ENCODE measurements at regions not wholly inside any gene's neighbourhood (a gene's known extent, or its start where the extent isn't known, plus 50 kb on each side); places are given as distances from the start of the nearest gene placed in this dataset.

DNA sequence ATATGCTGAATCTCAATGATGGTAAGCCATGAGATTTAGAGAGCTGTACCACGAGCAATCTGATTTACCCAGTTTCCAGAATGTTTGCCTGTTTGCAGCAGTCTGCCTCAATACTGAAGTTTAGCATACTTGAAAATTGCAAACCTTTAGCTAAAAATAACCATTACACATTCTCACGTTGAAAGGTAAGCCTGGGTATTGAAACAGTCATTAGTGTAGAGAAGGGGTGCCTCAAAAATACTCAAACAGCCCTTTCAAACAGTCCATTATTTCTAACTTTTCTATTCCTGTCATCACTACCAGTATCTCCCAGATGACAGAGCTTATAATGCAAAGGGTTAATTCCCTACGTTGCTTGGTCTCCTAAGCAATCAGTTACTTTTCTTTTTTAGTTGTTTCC, 111.8 kb upstream of the MBNL1 start:
- DNase-seq: no peak

DNA sequence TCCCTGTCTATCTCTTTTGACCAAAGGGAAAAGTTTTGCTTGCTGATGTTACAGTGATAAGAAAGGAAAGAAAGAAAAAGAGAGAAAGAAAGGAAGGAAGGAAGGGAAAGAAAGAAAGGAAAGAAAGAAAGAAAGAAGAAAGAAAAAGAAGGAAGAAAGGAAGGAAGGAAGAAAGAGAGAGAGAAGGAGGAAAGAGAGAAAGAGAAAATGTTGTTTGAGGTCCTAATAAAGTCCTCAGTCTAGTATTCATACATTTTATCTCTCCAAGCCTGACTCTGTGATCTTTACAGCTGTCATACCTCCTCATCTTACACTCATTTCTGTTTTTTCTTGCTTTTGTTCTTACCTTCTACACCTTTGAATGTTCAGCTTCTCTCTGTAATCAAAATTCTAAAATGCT, 111.4 kb upstream of the MBNL1 start:
- DNase-seq: no peak

DNA sequence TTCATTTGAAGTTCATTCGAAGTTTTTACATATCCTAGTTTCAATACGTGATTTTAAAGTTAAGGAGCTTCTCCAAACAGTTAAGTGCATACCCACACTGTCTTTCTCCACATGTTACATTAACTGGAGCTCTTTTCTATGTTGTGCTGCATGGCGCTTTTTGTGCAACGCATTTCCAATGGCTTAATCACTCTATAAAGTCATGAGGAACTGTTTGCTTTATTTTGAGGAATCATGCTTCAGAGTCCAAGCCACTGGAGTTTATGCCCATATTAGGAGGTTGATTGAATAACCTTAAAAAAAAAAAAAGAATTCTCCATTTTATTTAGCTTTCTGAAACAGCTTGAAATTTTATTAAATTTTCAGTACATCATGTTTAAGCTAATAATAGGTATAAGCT, 109.4 kb upstream of the MBNL1 start:
- no peak for DNase-seq

DNA sequence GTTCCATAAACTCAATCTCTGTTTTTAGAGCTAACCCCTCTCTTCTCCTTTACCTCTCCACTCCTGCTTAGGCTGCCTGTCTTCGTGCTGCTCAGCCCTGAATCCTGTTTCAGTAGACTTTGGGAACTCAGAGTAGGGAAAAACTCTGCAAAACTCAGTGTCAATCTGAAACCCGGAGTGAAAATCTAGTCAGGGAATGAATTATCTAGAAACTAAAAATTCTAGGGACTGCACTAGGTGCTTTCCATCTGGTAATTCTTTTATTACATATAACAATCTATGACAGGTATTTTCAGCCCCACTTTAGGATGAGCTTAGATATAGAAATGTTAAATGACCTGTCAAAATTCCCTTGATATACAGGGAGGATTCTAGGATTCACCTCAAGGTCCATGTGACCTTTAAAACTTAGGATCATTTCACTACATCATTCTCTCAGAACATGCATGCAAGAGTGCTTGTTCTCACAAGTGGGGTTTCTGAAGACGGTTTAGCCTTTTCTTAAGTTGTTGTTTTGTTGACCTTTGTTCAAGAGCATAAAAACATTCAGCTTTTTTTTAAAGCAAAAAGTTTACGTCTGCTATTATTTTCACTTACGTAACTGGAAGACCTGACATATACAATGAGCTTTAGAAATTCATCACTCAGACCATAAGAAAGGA, 108.2 kb upstream of the MBNL1 start:
- no peak for DNase-seq

DNA sequence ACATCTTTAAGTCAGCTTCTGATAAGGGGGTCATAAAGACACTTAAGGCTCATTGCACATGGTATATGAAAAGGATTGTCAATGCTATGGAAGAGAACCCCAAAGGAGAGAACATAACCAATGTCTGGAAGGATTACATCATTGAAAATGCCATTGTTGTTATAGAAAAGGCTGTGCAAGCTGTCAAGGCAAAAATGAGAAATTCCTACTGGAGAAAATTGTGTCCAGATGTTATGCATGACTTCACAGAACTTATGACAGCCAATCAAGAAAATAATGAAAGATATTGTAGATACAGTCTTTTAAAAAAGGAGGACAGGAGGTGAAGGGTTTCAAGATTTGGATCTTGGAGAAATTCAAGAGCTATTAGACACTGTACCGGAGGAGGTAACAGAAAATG, 96.3 kb upstream of the MBNL1 start:
- no peak for DNase-seq

DNA sequence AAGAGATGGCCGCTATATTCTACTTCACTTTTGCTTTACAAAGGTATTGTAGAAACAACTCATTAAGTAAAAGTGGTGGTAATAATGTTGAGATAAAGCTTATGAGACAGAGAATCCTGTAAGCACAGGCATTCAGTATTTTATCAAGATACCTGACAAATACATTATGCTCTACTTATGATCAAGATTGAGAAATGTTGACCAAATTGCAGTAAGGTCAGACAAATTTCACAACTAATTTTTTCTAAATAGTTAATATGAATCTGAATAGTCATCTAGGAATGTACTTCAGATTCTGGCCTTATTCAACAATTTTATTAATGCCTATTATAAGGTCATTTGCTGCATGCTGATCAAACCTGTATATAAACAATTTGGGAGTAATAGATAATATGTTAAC, 95.1 kb upstream of the MBNL1 start:
- no peak for DNase-seq

DNA sequence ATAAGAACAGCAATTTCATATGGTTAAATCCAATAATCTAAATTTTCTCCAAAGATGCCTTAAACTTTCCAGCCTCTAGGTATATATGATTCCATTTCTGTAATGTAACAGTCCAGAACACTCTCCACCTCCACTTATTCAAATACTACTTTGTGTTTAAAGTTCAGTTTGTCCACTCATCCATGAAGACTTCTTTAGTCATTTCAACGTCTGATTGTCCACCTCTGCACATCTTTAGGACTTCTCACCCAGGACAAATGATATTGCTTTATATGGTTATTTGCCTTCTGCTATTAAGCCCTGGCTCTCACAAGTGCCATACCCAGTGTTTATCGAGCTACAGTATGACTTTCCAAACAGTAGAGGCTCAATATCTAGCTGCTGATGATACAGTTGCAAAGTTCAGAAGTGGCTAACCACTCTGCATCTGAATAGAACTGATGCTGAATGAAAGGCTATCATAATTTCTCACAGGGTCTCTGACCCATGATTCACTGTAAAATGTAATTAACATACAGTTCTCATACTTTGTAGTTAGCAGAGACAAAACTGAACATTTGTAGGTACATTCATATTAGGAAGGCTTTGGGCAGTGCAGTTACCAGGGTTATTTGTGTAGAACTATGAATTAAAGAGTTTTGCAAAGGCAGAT, 93.7 kb upstream of the MBNL1 start:
- no peak for DNase-seq

DNA sequence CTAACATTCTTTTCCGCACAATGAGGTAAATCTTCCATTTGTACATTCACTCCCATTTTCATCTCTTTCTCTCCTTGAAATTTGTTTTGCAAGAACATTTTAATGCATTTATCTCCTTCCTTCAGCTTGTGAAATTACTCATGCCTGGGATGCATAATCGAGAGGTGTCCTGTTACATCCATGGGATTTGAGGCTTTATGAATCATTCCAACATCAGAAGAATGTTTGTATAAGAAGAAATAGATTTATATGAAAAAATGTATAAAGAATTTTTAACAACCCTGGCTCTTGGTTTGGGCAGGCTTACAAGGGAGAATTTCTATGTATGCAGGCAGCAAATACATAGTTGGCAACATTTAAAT, 93.2 kb upstream of the MBNL1 start:
- DNase-seq: no peak

DNA sequence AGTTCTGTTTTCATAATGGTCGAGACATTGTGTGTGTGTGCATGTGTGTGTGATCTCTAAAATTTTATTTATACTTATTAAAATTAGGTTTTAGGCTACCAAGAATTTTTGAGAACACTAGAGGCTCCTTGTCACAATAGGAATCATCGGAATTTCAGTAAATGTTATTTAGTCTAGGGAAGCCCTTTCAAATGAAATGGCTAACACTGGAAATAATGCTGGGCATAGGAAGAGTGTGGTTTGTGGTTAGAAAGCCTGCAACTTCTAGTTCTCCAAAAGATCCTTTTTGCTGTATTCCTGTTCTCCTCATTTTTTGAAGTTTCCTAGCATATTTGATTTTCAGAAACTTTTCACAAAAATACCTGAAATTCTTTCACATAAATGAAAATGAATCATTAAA, 92.5 kb upstream of the MBNL1 start:
- DNase-seq: no peak

DNA sequence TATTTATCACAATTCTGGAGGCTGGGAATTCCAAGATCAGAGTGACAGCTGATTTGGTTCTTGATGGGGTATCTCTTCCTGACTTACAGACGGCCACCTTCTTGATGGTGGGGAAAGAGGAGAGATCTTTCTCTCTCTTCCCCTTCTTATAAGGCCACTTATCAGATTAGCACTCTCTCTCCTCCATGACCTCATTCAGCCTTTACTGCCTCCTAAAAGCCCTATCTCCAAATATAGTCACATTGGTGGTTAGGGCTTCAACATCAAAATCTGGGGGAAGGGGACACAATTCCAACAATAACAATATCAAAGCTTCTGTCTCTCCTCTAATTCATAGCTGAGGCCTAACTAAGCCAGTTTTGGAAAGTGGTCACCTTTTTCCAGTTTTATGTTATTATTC, 91.7 kb upstream of the MBNL1 start:
- DNase-seq: no peak

DNA sequence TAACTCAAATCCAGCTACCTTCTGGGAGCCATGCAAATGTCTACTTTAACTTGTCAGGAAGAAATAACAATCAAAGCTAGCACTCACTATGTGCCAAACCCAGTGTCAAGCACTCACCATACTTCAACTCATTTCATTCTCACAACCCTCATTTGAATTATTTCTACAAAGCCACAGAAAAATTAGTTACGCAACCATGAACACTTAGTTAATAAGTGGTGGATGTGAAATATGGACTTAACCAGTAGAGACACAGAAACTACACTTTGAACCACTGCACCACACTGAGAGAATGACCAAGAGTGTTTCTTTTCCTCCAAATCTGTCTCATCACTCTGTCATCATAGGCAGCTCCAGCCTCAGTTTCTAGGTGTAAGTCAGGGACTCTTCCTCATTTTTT, 91.0 kb upstream of the MBNL1 start:
- DNase-seq: no peak

DNA sequence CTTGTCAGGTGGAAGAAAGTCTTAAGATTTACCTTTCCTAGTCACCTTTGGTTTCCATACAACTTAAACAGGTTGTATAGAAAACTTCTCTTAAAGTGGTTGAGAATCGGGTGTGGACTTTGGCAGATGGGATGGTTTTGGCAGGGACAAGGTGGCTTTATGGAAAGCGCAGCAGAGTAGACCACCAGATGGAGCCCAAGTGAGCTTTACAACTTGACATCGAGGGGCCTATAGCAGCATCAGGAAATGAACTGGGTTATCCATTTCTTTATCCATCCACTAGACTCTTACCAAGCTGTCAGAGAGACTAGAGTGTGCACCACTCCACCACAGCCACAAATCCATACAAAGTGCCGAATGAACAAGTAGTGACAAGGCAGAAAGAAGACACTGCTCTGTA, 85.3 kb upstream of the MBNL1 start:
- DNase-seq: no peak

DNA sequence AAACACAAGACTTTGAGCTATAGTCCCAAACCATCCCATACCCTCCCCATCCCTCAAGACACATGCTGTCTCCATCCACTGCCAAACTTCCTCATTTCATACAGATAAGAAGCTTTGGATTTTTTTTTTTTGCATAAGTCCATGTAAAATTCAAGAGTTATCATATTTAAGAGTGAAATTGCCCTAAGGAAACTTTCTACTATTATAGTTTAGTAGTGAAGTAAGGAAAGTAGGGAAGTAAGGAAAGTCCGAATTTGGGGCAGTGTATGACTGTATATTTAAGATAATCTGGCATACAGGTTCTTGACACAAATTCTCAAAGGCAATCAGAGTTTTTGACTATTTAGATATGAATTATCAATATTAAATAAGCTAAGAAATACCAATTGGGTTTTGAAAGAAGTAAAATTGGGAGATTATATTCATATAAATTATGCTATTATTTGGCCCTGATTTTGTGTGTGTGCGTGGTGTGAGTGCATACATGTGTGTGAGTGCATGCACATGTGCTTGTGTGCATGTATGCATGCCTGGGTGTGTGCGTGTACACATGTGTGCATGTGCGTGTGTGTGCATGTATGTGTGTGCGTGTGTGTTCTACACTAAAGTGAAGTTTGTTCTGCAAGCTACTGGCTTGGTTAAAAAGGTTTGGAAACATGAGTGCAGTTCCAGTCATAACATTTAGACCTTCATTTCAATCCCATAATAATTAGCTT, 83.6 kb upstream of the MBNL1 start:
- no peak for DNase-seq

DNA sequence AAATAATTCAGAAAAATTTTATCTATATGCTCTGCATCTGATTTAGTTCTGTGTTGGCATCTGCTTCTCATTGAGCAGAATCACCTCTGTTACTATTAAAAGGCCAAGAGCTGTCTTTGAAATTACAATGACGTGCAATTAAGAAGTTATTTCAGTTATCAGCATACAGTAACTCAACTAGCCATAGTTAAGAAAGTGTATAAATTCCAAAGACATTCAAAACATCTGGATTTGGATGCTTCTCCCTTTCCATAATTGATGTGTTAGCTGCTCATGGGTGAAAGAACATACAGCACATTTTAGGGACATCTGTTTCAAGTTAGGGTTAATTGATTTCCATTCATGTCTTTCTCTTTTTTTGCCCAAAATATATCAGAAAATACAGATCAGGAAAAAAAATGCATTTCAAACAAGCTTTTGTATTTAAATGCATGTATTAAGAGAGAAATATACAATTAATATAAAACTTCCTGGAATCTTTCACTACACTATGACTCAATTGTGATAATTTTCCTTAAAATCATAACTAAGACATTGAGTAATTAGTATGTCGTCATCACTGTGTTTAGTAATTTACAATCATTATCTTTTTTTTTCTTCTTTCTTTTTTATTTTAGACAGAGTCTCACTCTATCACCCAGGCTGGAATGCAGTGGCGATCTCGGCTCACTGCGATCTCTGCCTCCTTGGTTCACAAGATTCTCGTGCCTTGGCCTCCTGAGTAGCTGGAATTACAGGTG, 82.7 kb upstream of the MBNL1 start:
- no peak for DNase-seq

DNA sequence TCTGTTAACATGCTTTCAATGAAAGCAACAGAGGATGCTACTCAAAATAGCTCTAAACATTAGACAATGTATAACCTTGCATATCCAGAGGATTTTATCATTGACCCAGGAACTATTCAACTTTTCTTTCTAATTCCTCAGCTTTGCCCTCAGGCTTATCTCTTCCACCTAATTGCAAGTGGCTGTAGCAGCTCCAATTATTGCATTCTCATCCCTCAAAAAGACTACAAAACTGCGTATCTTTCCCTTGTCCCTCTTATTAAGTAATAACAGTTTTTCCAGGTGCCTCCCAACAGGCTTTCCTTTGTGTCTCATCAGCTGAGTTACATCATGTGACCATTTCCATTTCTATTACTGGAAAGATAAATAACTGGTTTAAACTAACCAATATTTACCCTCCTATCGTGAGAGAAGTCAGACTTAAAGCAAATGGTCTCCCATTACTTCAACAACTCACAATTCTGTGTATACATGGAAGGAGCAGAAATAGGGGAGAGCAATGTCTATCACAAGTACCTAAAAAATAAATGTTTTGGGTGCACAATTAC, 78.0 kb upstream of the MBNL1 start:
- DNase-seq: no peak

DNA sequence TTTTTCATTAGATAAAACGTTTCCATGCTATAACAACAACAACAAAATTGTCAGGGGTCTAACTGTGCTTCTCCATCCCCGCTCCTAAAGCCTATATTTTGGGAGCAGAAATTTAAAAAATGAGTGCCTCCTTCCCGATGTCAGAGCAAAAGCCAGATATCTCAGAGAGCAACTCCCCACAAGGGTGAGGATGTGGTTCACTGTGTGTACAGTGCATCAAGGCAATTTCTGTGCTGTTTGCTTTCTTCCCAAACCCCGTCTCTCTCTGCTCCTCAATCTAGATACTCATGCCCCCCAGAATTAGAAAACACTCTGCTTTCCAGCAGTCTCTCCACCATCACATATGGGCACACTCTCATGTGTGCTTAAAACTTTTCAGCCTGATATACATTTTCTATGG, 76.7 kb upstream of the MBNL1 start:
- no peak for DNase-seq

DNA sequence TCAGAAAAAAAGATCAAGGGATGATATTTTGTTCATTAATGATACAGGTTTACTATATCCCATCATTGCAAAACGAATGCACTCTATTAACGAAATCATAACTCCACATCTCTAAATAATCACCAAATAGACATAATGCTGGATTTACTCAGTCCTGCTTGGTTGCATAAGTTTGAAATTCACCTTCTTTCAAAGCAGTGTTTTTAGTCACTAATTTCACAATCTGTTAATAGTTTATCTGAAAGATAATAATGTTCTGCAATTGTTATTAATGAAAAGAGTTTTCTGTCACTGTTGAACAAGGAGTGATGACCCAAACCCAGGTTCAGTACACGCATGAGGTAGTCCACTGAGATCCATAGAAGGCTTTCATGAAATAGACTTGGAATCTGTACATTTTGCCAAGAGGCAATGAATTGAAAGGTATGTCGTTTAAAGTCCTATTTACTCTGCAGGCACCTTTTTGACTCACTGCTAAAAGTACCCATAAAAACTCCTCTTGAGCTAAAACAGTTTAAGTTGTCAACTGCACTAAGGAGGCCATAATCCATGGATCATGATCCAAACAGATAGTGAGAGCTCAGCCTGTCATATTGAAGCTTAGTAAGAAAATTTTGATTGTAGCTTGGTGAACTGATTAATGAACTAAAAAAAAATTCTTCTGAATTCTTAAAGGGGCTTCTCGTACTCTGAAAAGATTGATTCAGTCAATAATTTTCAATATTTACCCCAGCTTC, 75.6 kb upstream of the MBNL1 start:
- no peak for DNase-seq

DNA sequence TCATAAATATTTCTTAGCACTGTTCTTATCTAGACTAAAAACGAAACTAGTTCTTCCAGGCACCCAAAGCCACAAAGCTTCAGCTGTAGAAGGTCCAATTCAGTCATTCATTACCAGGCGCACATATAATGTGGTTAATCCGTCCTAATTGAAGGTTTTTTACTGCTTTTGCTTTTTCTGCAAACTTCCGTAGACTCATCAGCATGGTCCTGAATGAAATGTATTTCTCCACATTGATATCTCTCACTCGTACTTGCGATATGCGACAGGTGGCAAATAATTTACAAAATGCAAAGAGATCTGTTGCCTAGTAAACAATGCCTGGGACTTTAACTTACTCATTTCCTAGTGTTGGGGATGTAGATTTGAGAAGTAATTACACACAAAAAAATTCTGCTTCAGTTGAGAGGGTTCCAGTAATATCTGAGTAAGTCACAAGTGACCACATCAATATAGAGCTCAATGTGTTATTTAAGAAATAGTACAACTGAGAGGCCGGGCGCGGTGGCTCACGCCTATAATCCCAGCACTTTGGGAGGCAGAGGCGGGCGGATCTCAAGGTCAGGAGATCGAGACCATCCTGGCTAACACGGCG, 75.0 kb upstream of the MBNL1 start:
- peak; percentile 73 for DNase-seq

DNA sequence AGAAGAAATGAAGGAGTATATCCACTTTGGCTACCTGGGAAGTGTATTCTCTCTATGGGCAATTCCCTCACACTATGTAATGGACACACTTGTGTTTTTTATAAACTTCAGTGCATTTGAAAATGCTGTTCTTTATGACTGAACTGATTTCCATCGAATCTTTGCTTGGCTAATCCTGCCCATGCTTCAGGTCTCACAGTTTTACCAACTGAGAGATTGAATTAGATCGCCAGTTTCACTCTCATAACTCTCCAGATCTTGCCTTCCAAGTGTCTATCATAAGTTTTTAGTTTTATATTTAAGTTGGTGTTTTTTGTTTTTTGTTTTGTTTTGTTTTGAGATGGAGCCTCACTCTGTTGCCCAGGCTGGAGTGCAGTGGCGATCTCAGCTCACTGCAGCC, 73.5 kb upstream of the MBNL1 start:
- no peak for DNase-seq

DNA sequence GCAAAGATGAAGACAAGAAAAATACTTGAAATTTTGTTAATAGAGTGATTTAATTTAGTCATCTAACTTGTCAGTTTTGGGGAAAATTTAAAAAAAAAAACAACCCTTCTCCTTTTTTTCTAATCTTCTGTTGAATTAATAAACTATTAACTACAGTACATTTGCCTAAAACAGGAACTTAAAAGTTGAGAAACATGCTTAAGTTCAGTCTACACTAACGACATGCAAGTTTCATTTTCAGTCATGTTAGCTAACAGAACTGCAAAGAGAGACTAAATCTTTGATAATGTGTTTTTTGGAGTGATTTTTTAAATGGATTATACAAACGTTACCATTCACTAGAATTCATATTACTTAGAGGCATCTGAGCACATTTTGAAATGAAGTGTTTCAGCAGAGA, 71.9 kb upstream of the MBNL1 start:
- peak; percentile 48 for DNase-seq

DNA sequence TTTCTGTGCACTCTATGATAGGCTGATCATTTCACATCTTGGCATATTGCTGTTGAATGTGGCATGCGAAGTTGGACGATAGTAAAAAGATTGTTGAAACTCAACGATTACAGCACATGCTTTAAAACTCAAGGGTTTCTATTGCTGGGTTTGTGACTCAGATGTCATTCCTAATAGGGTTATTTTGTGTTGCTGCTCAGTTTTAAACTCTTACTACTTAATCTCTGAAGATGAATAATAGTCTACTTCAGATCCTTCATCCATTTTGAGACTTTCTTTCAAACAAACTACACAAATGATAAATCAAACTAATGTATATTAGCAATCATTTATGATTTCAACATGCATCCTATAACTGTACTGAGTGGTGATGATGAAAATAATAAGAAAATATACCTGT, 71.3 kb upstream of the MBNL1 start:
- DNase-seq: peak; percentile 31

DNA sequence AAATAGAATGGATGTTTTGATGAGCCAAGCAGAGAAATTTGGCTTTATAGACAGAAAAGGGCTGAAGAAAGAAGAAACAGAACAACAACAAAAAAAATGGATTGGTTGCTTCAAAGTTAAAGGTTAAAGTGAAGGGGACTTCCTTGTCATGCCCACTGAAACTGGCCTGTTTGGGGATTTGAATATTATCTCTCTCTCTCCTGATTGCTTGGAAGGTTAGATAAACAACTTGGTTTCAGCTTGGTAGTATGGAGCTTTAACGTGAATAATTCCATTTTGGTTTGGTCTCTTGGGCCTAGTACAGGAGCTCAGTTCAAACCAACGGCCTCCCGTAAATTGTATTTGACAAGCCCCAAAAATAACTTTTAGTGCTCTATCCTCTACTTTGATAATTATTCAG, 70.8 kb upstream of the MBNL1 start:
- no peak for DNase-seq

DNA sequence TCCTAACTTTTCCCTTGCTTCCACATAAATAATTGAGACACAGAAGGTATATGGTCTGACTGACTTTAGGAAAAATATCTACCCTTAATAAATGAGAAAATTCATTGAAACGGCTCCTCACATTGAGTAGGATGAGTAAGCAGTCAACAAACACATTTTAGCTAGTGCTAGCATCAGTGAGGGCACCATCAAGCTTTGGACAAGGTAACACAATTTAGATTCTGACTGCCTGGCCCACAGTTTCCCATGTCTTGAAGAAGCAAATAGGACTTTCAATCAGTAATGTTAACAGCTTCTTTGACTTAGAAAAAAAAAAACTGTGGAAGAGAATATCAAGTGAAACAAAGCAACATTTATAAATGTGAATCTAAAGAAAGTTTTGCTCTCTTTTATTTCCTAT, 70.1 kb upstream of the MBNL1 start:
- DNase-seq: no peak

All from SIG-M5 (cell line).